ENCODE measurements at regions not wholly inside any gene's neighbourhood (a gene's known extent, or its start where the extent isn't known, plus 50 kb on each side); places are given as distances from the start of the nearest gene placed in this dataset.

DNA sequence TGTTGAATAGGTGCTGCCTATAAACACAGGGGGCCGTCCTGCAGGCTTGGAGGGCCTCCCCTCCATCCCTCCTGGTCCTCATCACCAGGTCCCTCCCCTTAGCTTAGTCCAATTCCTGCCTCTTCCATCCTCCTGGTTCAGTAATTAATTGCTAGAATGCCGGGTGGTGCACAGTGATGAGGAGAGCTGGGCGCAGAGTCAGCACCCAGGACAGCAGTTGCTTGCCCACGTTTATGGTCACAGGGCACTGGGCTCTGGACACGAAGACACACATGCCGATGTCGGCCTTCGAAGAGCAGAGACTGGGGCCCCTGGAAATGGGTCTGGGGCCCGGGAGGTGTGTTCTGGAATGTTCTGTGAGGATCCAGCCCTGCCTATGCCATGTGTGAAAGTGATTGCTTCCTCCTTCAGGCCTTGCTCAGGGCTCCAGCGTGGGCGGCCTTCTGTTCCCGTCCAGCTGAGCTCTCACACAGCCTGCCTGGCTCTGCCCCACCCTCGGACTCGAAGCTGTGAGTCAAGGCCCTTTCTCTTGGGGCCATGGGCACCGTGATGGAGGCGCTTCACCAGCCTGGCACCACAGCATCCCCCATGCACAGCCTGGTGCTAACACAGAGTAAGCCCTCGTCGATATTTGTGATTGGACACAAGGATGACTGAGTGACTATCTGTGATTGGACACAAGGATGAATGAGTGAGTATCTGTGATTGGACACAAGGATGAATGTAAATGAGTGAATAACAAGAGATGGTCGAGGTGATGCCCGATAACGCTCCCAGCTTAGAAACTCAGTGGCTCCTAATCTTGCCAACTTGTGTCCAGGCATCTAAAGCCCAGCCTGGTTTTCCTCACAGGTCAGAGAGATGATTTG lies 884.7 kb downstream of the BRD1 start:
- Histone ChIP-seq H3K4me3 (replicated peaks; ENCODE audit: low read depth, low read length) (no peak overlapping the region), H3K27me3 (replicated peaks; ENCODE audit: control insufficient read depth, insufficient read depth, low read length) (no peaks in the 10 kb centered on the region), H3K36me3 (ENCODE audit: control insufficient read depth, insufficient read depth, low read length) (no peaks in the 10 kb centered on the region)
- TF ChIP-seq, protein P1, sequence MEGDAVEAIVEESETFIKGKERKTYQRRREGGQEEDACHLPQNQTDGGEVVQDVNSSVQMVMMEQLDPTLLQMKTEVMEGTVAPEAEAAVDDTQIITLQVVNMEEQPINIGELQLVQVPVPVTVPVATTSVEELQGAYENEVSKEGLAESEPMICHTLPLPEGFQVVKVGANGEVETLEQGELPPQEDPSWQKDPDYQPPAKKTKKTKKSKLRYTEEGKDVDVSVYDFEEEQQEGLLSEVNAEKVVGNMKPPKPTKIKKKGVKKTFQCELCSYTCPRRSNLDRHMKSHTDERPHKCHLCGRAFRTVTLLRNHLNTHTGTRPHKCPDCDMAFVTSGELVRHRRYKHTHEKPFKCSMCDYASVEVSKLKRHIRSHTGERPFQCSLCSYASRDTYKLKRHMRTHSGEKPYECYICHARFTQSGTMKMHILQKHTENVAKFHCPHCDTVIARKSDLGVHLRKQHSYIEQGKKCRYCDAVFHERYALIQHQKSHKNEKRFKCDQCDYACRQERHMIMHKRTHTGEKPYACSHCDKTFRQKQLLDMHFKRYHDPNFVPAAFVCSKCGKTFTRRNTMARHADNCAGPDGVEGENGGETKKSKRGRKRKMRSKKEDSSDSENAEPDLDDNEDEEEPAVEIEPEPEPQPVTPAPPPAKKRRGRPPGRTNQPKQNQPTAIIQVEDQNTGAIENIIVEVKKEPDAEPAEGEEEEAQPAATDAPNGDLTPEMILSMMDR (IDR thresholded peaks at IDR 0.05; ENCODE audit: insufficient read depth, low read length, poor library complexity, severe bottlenecking) = no peak
- no peak for DNase-seq (ENCODE audit: extremely low read depth, insufficient read length)

GRCh38 chr22:48941903-48942575 lies 885.6 kb downstream of the BRD1 start:
- H3K36me3 ChIP-seq (ENCODE audit: control insufficient read depth, insufficient read depth, low read length) = no peaks in the 10 kb centered on the region
- H3K27me3 ChIP-seq (replicated peaks; ENCODE audit: control insufficient read depth, insufficient read depth, low read length) = no peaks in the 10 kb centered on the region
- H3K4me3 ChIP-seq (replicated peaks; ENCODE audit: low read depth, low read length) = no peak overlapping the region
- TF ChIP-seq, protein P1 (IDR thresholded peaks at IDR 0.05; ENCODE audit: insufficient read depth, low read length, poor library complexity, severe bottlenecking) = no peak
- no peak for DNase-seq (ENCODE audit: extremely low read depth, insufficient read length)

- DNase-seq (ENCODE audit: extremely low read depth, insufficient read length) = no peak
- TF ChIP-seq, protein P1 (IDR thresholded peaks at IDR 0.05; ENCODE audit: insufficient read depth, low read length, poor library complexity, severe bottlenecking) = no peak
- Histone ChIP-seq H3K36me3 (ENCODE audit: control insufficient read depth, insufficient read depth, low read length) (no peaks in the 10 kb centered on the region), H3K27me3 (replicated peaks; ENCODE audit: control insufficient read depth, insufficient read depth, low read length) (no peaks in the 10 kb centered on the region), H3K4me3 (replicated peaks; ENCODE audit: low read depth, low read length) (no peak overlapping the region)
Measured at GRCh38 chr22:48941033-48941902, 886.4 kb downstream of the BRD1 start.

DNA sequence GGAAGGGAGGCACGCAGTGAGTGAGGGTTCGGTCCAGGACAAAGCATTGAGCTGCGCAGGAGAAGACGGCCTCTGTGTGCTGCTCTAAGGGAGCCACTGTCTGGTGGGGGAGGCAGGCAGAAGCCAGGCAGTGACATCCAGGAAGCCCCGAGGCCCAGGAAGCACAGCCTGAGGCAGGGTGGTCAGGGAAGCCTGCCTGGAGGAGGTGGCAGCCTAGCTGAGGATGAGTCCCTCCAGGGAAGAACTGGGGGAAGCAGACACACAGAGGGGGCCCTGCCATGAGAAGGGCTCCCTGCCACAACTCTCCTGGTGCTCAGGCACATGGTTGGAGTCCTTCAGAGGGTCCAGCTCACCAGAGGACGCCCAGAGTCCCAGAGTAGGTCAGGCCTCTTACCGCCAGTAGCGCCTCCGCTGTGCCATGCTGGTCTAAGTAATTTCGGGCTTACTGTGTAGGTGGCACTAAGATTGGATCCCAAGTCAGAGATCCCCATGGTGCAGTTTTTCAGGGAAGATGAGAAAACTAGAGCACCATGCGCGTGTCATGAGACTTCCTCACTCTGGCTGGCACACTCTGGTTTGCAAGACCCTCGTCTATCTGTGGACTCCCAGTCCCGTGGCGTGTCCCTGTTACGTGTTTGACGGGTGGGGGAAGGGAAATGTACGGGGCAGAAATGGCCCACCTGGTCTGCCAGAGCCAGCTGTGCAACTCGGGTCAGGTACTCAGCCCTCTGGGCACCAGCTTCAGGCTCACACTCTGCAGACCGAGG lies 887.2 kb downstream of the BRD1 start:
- TF ChIP-seq, protein P1 (IDR thresholded peaks at IDR 0.05; ENCODE audit: insufficient read depth, low read length, poor library complexity, severe bottlenecking) = no peak
- Histone ChIP-seq H3K36me3 (ENCODE audit: control insufficient read depth, insufficient read depth, low read length) (no peaks in the 10 kb centered on the region), H3K27me3 (replicated peaks; ENCODE audit: control insufficient read depth, insufficient read depth, low read length) (no peaks in the 10 kb centered on the region), H3K4me3 (replicated peaks; ENCODE audit: low read depth, low read length) (no peak overlapping the region)
- DNase-seq (ENCODE audit: extremely low read depth, insufficient read length) = no peak
